Lower leg skin (tissue), 4 donors: ENCODE measurements at regions not wholly inside any gene's neighbourhood (a gene's known extent, or its start where the extent isn't known, plus 50 kb on each side); places are given as distances from the start of the nearest gene placed in this dataset.

ENCODE experiments used
- DNase-seq, 2 donors: peaks; one replicate each; pipeline ENCODE4 v3.0.0-alpha.2; 2019; ENCODE audit warnings: low spot score in 2 of 2
- H3K4me3 ChIP-seq: fragments of 200-600 bp; sonication (generic); 2 replicates; pipeline ENCODE4 v1.5.1; 2017; ENCODE audit warnings: mild to moderate bottlenecking, low read depth; ENCODE audit not compliant: poor library complexity, severe bottlenecking
- POLR2A ChIP-seq, 2 donors: fragments of 450-650 bp; IDR thresholded peaks; one replicate each; pipeline ENCODE4 v1.6.1; 2016 to 2017; ENCODE audit warnings: antibody characterized with exemption in 2 of 2, mild to moderate bottlenecking in 1 of 2, moderate library complexity in 1 of 2
- WGBS, 2 donors: methylation state at CpG; one replicate each; pipeline ENCODE4 v1.1.5; 2018; 5-methylcytosine and 5-hydroxymethylcytosine counted together
- intact Hi-C: fragments of 100-400 bp; cut with DNase I; formaldehyde crosslinking; loops from one replicate; pipeline ENCODE4 v1.15.0; 2023; ENCODE audit warnings: low total_unique reads
- TF ChIP-seq, protein P1 (sequence below), 3 donors: fragments of 450-650 bp; IDR thresholded peaks; one replicate each; pipeline ENCODE4 v1.5.1; 2016; ENCODE audit warnings: antibody characterized with exemption in 3 of 3, mild to moderate bottlenecking in 3 of 3, moderate library complexity in 2 of 3

DNA sequence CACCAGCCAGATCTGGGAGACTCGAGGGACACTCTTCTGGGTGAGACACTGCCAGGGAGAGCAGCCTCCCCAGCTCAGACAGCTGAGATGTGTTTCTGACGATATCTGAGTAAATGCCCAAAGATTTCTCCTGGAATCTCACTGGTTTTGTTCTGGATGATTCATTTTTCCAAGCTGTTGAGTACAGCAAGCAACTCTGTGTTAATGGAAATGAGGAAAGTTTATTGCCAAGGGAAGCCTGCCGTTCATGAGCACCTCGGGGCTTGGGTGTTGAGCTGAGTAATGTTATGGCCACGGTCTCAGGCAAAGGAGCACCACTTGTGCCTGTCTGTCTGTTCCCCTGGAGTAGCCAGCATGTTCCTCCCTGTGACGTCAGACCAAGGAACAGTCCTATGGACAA, 1132.4 kb downstream of the BRD1 start:
- no peak for DNase-seq
- intact Hi-C loops = no loop called here

DNA sequence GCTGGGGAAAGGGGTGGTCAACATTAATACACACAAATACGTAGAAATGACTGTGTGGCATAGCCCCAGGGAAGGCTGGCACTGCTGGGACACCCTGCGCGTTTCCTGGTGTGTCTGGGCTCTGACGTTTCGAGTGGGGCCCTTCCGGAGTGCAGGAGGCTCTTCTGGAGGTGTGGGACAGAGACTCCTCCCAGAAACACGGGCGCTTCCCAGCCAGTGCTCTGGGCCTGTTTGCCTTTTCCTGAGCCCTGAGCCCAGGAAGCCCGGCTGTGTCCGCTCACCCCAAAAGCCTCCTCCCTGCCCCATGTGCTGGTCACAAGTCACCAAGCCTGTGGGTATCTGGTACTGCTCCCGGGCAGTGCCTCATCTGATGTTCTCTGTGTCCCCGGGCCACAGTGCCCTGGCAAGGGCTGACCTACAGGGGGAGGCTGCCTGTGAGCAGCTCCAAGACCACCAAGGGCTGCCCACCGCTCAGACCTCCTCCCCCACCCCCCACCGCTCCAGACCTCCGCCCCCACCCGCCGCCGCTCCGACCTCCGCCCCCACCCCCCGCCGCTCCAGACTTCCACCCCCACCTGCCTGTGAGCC, 1133.3 kb downstream of the BRD1 start:
- WGBS, 2 donors = 65 to 71% methylated on average over 15 of the region's 22 CpGs

More for the DNA sequence above, 1132.4 kb downstream of the BRD1 start:
- H3K4me3 ChIP-seq = no peak overlapping the region
- TF ChIP-seq POLR2A (IDR thresholded peaks at IDR 0.05) = no peak
- TF ChIP-seq, protein P1, sequence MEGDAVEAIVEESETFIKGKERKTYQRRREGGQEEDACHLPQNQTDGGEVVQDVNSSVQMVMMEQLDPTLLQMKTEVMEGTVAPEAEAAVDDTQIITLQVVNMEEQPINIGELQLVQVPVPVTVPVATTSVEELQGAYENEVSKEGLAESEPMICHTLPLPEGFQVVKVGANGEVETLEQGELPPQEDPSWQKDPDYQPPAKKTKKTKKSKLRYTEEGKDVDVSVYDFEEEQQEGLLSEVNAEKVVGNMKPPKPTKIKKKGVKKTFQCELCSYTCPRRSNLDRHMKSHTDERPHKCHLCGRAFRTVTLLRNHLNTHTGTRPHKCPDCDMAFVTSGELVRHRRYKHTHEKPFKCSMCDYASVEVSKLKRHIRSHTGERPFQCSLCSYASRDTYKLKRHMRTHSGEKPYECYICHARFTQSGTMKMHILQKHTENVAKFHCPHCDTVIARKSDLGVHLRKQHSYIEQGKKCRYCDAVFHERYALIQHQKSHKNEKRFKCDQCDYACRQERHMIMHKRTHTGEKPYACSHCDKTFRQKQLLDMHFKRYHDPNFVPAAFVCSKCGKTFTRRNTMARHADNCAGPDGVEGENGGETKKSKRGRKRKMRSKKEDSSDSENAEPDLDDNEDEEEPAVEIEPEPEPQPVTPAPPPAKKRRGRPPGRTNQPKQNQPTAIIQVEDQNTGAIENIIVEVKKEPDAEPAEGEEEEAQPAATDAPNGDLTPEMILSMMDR (IDR thresholded peaks at IDR 0.05) = no peak
- WGBS, 2 donors = 42 to 46% methylated on average over 6 of the region's 6 CpGs

DNA sequence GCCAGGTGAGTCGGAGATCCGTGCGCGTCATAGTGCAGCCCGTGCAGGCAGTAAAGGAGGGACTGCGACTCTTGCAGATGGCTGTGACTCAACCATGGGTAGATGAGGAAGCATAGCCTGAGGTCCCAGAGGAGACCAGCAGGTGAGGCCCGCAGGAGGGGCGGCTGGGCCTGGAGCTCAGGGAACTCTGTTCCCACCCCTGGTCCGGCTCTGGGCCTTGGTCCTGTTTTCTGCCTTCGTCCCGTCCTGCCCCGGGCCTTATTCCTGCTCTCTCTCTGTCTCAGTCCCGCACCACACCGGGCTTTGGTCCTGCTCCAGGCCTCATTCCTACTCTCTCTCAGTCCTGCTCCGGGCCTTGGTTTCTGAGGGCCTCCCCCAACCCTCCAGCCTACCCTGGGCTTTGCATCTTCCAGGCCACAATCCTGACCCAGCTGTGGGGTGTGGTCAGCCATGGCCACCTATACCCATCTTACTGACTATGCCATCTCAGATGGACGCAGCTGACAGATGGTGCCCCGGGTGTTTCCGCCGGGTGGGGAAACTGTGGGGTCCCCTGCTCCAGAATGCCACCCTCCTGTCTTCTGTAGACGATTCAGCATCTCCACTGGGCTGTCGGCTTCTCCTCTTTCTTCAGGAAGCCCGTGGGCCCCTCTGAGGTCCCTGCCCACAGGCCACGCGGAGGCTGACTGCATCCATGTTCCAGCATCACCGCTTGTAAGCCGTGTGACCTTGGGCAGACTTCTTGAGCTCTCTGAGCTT, 1134.1 kb downstream of the BRD1 start:
- TF ChIP-seq, protein P1 (IDR thresholded peaks at IDR 0.05) = no peak
- no peak for TF ChIP-seq POLR2A (IDR thresholded peaks at IDR 0.05)
- intact Hi-C loops = no loop called here
- 89 to 91% methylated on average over 26 of the region's 26 CpGs for WGBS, 2 donors
- no peak for DNase-seq
- H3K4me3 ChIP-seq = no peak overlapping the region

More for the DNA sequence above, 1133.3 kb downstream of the BRD1 start:
- TF ChIP-seq POLR2A (IDR thresholded peaks at IDR 0.05) = no peak
- TF ChIP-seq, protein P1 (IDR thresholded peaks at IDR 0.05) = no peak
- DNase-seq = no peak
- intact Hi-C loops = no loop called here
- H3K4me3 ChIP-seq = no peak overlapping the region

DNA sequence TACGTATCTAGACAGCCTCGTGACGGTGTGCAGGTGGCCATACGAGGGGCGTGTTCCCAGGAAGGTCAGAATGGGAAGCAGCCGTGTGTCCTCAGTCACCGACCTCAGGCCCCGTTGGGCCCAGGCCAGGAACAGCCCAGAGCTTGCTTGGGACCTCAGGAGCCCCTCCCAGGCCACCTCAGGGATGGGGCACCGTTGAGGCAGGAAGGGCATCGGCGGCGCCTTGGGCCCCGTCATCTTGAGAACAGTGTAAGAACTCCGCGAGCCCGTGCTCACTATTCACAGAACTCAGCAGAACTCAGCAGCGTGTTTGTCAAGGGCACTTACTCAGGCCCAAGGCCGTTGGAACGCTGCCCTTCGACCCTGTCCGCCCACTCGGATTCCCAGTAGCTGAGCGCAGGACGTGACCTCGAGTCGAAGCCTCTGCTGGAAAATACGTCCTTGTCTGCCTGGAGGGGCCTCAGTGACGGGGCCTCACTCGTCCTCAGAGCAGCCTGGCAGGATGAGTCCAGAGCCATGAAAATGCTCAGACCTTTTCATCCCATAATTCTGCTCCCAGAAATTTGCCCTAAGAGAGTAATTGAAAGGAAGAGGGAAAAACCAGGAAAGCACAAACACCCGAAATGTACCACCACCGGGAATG, 1134.8 kb downstream of the BRD1 start:
- 79 to 80% methylated on average over 31 of the region's 31 CpGs for WGBS, 2 donors
- TF ChIP-seq, protein P1 (IDR thresholded peaks at IDR 0.05) = no peak
- no peak for TF ChIP-seq POLR2A (IDR thresholded peaks at IDR 0.05)
- intact Hi-C loops = no loop called here
- H3K4me3 ChIP-seq = no peak overlapping the region
- DNase-seq = no peak

DNA sequence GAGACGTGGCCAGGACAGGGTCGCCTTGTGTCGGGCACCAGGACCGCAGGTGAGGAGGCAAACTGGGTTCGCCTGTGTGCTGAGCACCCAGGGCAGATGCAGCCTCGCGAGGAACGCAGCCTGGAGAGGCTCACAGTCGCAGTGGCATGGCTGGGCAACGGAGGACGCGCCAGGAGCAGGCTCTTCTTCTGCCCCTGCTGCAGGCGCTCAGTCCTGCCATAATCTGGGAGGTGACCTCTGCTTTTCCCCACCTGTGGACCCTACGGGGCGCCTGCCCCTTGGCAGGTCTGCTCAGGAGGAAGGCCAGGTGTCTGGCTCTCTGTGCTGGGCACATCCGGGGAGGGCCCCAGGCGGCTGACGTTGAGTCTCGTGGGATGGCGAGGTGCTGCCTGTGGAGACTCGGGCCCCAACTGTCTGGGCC, 1136.2 kb downstream of the BRD1 start:
- 87 to 89% methylated on average over 13 to 20 of the region's 21 CpGs for WGBS, 2 donors
- no peak overlapping the region for H3K4me3 ChIP-seq
- intact Hi-C loops = no loop called here
- no peak for TF ChIP-seq POLR2A (IDR thresholded peaks at IDR 0.05)
- TF ChIP-seq, protein P1 (IDR thresholded peaks at IDR 0.05) = no peak
- no peak for DNase-seq
